Caco-2 (cell line): ENCODE measurements at regions not wholly inside any gene's neighbourhood (a gene's known extent, or its start where the extent isn't known, plus 50 kb on each side); places are given as distances from the start of the nearest gene placed in this dataset.

ENCODE experiments used
- BruUV-seq: library from RNA; stranded (reverse); fragments of 400-500 nt; replicated peaks from 2 replicates; lab custom pipeline; 2021; lab: Mats Ljungman, UMichigan
- CTCF ChIA-PET: fragments of 300-600 bp; sonication (Branson Sonifier 250); formaldehyde crosslinking; loops from one replicate; lab custom pipeline; 2022; ENCODE audit warnings: antibody characterized with exemption; lab: Charles Lee
- POLR2A ChIA-PET: fragments of 300-600 bp; sonication (Branson Sonifier 250); formaldehyde crosslinking; loops from one replicate; lab custom pipeline; 2022; ENCODE audit warnings: antibody characterized with exemption; lab: Charles Lee
- DNase-seq, 2 experiments: peaks; one replicate each; pipeline versions ENCODE4 v3.0.0 to v3.0.0-alpha.2; 2020 to 2022
- H3K27me3 ChIP-seq: replicated peaks from 2 replicates; pipeline ENCODE4 v1.6.0; 2011; ENCODE audit warnings: low read length; ENCODE audit not compliant: control insufficient read depth, insufficient read depth
- H3K36me3 ChIP-seq: 2 replicates; pipeline ENCODE4 v1.5.1; 2011; ENCODE audit warnings: low read length; ENCODE audit not compliant: control insufficient read depth, insufficient read depth
- H3K4me1 ChIP-seq: fragments of 250-450 bp; sonication (Bioruptor Pico); 2 replicates; pipeline ENCODE4 v1.5.1; 2020; ENCODE audit warnings: mild to moderate bottlenecking
- H3K4me3 ChIP-seq: 2 replicates; pipeline ENCODE4 v1.5.1; 2011; ENCODE audit warnings: low read depth, mild to moderate bottlenecking, control low read depth, low read length
- H3K9me3 ChIP-seq: fragments of 250-450 bp; sonication (Bioruptor Pico); 2 replicates; pipeline ENCODE4 v1.5.1; 2020; ENCODE audit warnings: mild to moderate bottlenecking, moderate library complexity
- H3K27ac Mint-ChIP-seq: one replicate; pipeline ENCODE4 v1.8.0; 2022; ENCODE audit warnings: mixed read lengths; ENCODE audit not compliant: unreplicated experiment
- H3K27me3 Mint-ChIP-seq: one replicate; pipeline ENCODE4 v1.8.0; 2022; ENCODE audit warnings: mixed read lengths; ENCODE audit not compliant: insufficient read depth, unreplicated experiment
- H3K36me3 Mint-ChIP-seq: one replicate; pipeline ENCODE4 v1.8.0; 2022; ENCODE audit warnings: mild to moderate bottlenecking, mixed read lengths; ENCODE audit not compliant: insufficient read depth, unreplicated experiment
- H3K4me1 Mint-ChIP-seq: one replicate; pipeline ENCODE4 v1.8.0; 2022; ENCODE audit warnings: low read depth, mixed read lengths; ENCODE audit not compliant: unreplicated experiment
- H3K4me3 Mint-ChIP-seq: one replicate; pipeline ENCODE4 v1.8.0; 2022; ENCODE audit warnings: mild to moderate bottlenecking, moderate library complexity, mixed read lengths; ENCODE audit not compliant: unreplicated experiment
- H3K9me3 Mint-ChIP-seq: one replicate; pipeline ENCODE4 v1.8.0; 2022; ENCODE audit warnings: mixed read lengths; ENCODE audit not compliant: unreplicated experiment
- CTCF ChIP-seq, 2 experiments: fragments of 200-600 bp in 1 of 2; IDR thresholded peaks; 1 replicate in 1 of 2; 2 replicates in 1 of 2; pipeline versions ENCODE4 v1.5.1 to v1.8.0; 2011 to 2022; ENCODE audit warnings: antibody characterized with exemption in 1 of 2, control low read depth in 1 of 2, inconsistent platforms in 1 of 2, low read depth in 1 of 2, low read length in 1 of 2, mild to moderate bottlenecking in 1 of 2, moderate library complexity in 1 of 2; ENCODE audit not compliant: insufficient read depth in 1 of 2, severe bottlenecking in 1 of 2, unreplicated experiment in 1 of 2
- intact Hi-C: fragments of 100-400 bp; cut with micrococcal nuclease; formaldehyde crosslinking; loops from one replicate; pipeline ENCODE4 v1.10.0; 2022; ENCODE audit not compliant: unreplicated experiment

DNA sequence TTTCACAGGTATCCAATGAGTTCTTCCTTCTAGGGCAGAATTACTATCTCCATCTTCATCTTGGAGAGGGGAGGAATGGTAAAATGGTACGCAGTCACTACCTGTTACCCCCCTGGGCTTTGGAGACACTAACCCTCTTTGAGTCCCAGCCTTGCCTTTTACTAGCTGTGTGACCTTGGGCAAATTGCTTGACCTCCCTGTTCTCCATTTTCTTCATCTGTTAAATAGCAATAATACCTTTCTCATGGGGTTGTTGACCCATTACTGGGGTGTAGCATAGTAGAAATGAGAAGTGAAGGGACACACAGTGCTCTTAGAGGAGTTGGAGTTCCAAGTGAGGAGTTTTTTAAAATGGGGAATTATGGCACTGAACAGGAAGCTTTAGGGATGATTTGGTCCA, 324.7 kb downstream of the FOXL1 start:
- ChIA-PET POLR2A (no interaction called here), CTCF (no interaction called here)
- H3K27ac Mint-ChIP-seq: no peak overlapping the region

DNA sequence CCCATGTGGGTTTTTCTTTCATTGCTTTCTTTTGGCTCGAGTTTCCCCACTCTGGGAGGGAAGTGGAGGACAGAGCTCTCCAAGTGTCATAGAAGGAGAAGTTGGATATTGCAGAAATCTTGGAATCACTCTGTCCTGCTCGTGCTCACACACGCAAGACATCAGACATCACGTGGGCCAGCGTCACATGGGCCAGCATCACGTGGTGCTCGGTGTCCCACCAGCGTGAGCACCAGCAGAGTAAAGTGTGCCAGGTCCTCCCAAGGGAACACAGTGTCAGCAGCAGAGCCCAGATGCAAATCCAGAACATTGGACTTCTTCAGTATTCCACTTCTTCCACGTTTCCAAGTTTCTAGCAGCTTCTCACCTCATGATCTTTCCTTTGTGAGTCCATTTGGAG, 327.0 kb downstream of the FOXL1 start:
- BruUV-seq: no TSS peak
- Mint-ChIP-seq H3K4me3 (no peak overlapping the region), H3K36me3 (no peaks in the 10 kb centered on the region), H3K27ac (no peak overlapping the region), H3K4me1 (no peaks in the 10 kb centered on the region), H3K27me3 (peaks cover 10% of the 10 kb centered on the region), H3K9me3 (no peaks in the 10 kb centered on the region)
- H3K9me3 ChIP-seq: no peaks in the 10 kb centered on the region
- H3K4me1 ChIP-seq: no peaks in the 10 kb centered on the region
- POLR2A ChIA-PET: no interaction called here
- intact Hi-C loops: no loop called here
- no peak for TF ChIP-seq CTCF (IDR thresholded peaks at IDR 0.05; ENCODE audit: insufficient read depth in 1 of 2, low read depth in 1 of 2, low read length in 1 of 2, severe bottlenecking in 1 of 2, unreplicated experiment in 1 of 2)
- CTCF ChIA-PET: no interaction called here
- no peaks in the 10 kb centered on the region for H3K27me3 ChIP-seq
- no peaks in the 10 kb centered on the region for H3K36me3 ChIP-seq
- peak in 1 of 2 experiments; percentile 28 for DNase-seq
- H3K4me3 ChIP-seq: no peak overlapping the region

More for the DNA sequence above, 324.7 kb downstream of the FOXL1 start:
- no peak for TF ChIP-seq CTCF (IDR thresholded peaks at IDR 0.05; ENCODE audit: insufficient read depth in 1 of 2, low read depth in 1 of 2, low read length in 1 of 2, severe bottlenecking in 1 of 2, unreplicated experiment in 1 of 2)
- no peak for DNase-seq
- BruUV-seq: no TSS peak
- Histone ChIP-seq H3K9me3 (no peaks in the 10 kb centered on the region), H3K27me3 (no peaks in the 10 kb centered on the region), H3K4me3 (no peak overlapping the region), H3K4me1 (no peaks in the 10 kb centered on the region), H3K36me3 (no peaks in the 10 kb centered on the region)
- peaks cover 13% of the 10 kb centered on the region for H3K27me3 Mint-ChIP-seq
- no peak overlapping the region for H3K4me3 Mint-ChIP-seq
- H3K4me1 Mint-ChIP-seq: no peaks in the 10 kb centered on the region
- H3K9me3 Mint-ChIP-seq: no peaks in the 10 kb centered on the region
- no peaks in the 10 kb centered on the region for H3K36me3 Mint-ChIP-seq
- intact Hi-C loops: no loop called here

DNA sequence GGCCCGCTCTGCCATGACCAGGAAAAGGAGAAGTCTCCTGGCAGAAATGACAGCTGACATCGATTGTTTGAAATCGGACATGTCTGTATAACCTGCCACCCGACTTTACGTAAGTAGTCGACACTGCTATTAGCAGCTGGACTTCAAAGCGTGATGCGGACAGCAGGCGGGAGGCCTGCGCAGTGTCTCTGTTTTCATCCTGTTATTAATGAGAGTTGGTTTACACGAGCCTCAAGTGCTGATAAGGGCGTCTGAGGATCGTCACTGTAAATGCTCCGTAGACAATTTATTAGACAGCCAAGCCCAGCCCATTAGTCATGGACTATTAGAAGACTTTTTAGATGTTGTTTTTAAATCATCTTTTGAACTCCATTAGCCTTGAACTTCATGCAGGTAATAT, 328.3 kb downstream of the FOXL1 start:
- H3K4me1 ChIP-seq: no peaks in the 10 kb centered on the region
- Mint-ChIP-seq H3K36me3 (no peaks in the 10 kb centered on the region), H3K4me1 (no peaks in the 10 kb centered on the region), H3K27ac (no peak overlapping the region), H3K4me3 (no peak overlapping the region), H3K9me3 (no peaks in the 10 kb centered on the region), H3K27me3 (peaks cover 6% of the 10 kb centered on the region)
- CTCF ChIA-PET: no interaction called here
- H3K9me3 ChIP-seq: no peaks in the 10 kb centered on the region; the same call in 1 of the 2 replicates
- H3K36me3 ChIP-seq: no peaks in the 10 kb centered on the region
- intact Hi-C loops: no loop called here
- H3K4me3 ChIP-seq: no peak overlapping the region
- POLR2A ChIA-PET: no interaction called here
- no peak for DNase-seq
- H3K27me3 ChIP-seq: no peaks in the 10 kb centered on the region
- TF ChIP-seq CTCF (IDR thresholded peaks at IDR 0.05; ENCODE audit: insufficient read depth in 1 of 2, low read depth in 1 of 2, low read length in 1 of 2, severe bottlenecking in 1 of 2, unreplicated experiment in 1 of 2): no peak
- no TSS peak for BruUV-seq
